Duodenal mucosa (tissue), 2 donors: ENCODE measurements at regions not wholly inside any gene's neighbourhood (a gene's known extent, or its start where the extent isn't known, plus 50 kb on each side); places are given as distances from the start of the nearest gene placed in this dataset.
"Not testable (repeated sequence)": the region's sequence is repeated elsewhere in the genome, so short reads cannot be mapped to it uniquely, and the experiment has no call there.

Source experiments
- H3K27ac ChIP-seq: one replicate; pipeline ENCODE4 v1.7.0; 2013; ENCODE audit warnings: low read depth, low read length
- H3K27me3 ChIP-seq, 2 donors: one replicate each; pipeline ENCODE4 v1.7.0; 2013; ENCODE audit warnings: low read length in 2 of 2, control low read depth in 1 of 2; ENCODE audit not compliant: insufficient read depth in 2 of 2, control insufficient read depth in 1 of 2
- H3K36me3 ChIP-seq, 2 donors: one replicate each; pipeline ENCODE4 v1.7.0; 2013; ENCODE audit warnings: low read length in 2 of 2, control low read depth in 1 of 2; ENCODE audit not compliant: insufficient read depth in 2 of 2, control insufficient read depth in 1 of 2
- H3K4me1 ChIP-seq, 2 donors: one replicate each; pipeline ENCODE4 v1.7.0; 2013; ENCODE audit warnings: low read length in 2 of 2, control low read depth in 1 of 2; ENCODE audit not compliant: insufficient read depth in 2 of 2, control insufficient read depth in 1 of 2
- H3K4me3 ChIP-seq, 2 donors: one replicate each; pipeline ENCODE4 v1.7.0; 2013; ENCODE audit warnings: low read length in 2 of 2, low read depth in 1 of 2
- H3K9ac ChIP-seq, 2 donors: one replicate each; pipeline ENCODE4 v1.7.0; 2013; ENCODE audit warnings: low read length in 2 of 2, low read depth in 1 of 2
- H3K9me3 ChIP-seq, 2 donors: one replicate each; pipeline ENCODE4 v1.7.0; 2013; ENCODE audit warnings: low read length in 2 of 2, control low read depth in 1 of 2; ENCODE audit not compliant: control insufficient read depth in 1 of 2

- H3K27ac ChIP-seq, H3K4me3 ChIP-seq, H3K9ac ChIP-seq, H3K36me3 ChIP-seq, H3K4me1 ChIP-seq, H3K27me3 ChIP-seq: not testable (repeated sequence)
- H3K9me3 ChIP-seq: peaks cover 4 to 12% of the 10 kb centered on the region in 2 donors
Measured at GRCh38 chr21:5250128-5250527, 5271.3 kb upstream of the TPTE start.

GRCh38 chr21:5251162-5251561, 5270.2 kb upstream of the TPTE start:
- H3K36me3 ChIP-seq, H3K9ac ChIP-seq, H3K27me3 ChIP-seq, H3K4me1 ChIP-seq, H3K4me3 ChIP-seq, H3K27ac ChIP-seq: not testable (repeated sequence)
- H3K9me3 ChIP-seq: peaks cover 4 to 11% of the 10 kb centered on the region in 2 donors

GRCh38 chr21:5251866-5252265, 5269.5 kb upstream of the TPTE start:
- not testable (repeated sequence) for H3K9me3 ChIP-seq, H3K4me3 ChIP-seq, H3K27ac ChIP-seq, H3K36me3 ChIP-seq, H3K27me3 ChIP-seq, H3K9ac ChIP-seq, H3K4me1 ChIP-seq
